GM19023 (cell line): ENCODE measurements at regions not wholly inside any gene's neighbourhood (a gene's known extent, or its start where the extent isn't known, plus 50 kb on each side); places are given as distances from the start of the nearest gene placed in this dataset.

Experiments used
- ATAC-seq: cut with Tn5 transposase; IDR thresholded peaks from one replicate; pipeline ENCODE4 v1.9.1; 2021; ENCODE audit warnings: mild to moderate bottlenecking, moderate library complexity; ENCODE audit not compliant: unreplicated experiment

GRCh38 chr10:3287572-3288445, 115.2 kb upstream of the PITRM1 start:
- no peak for ATAC-seq

- no peak for ATAC-seq
Observed at GRCh38 chr10:3282674-3283017, 110.1 kb upstream of the PITRM1 start.

GRCh38 chr10:3281941-3282673, 109.5 kb upstream of the PITRM1 start:
- no peak for ATAC-seq

- no peak for ATAC-seq
Observed at GRCh38 chr10:3278771-3279170, 106.2 kb upstream of the PITRM1 start.

GRCh38 chr10:3277566-3277965, 105.0 kb upstream of the PITRM1 start:
- no peak for ATAC-seq

- ATAC-seq, result no peak
Observed at GRCh38 chr10:3274414-3274813, 101.8 kb upstream of the PITRM1 start.

GRCh38 chr10:3273966-3274365, 101.4 kb upstream of the PITRM1 start:
- ATAC-seq, result no peak

- ATAC-seq, result no peak
Observed at GRCh38 chr10:3272300-3272699, 99.7 kb upstream of the PITRM1 start.

- no peak for ATAC-seq
Observed at GRCh38 chr10:3271354-3272115, 99.0 kb upstream of the PITRM1 start.

GRCh38 chr10:3270577-3271316, 98.2 kb upstream of the PITRM1 start:
- ATAC-seq, result no peak

- no peak for ATAC-seq
Observed at GRCh38 chr10:3268025-3268424, 95.4 kb upstream of the PITRM1 start.

- ATAC-seq, result no peak
Observed at GRCh38 chr10:3265088-3265487, 92.5 kb upstream of the PITRM1 start.

- no peak for ATAC-seq
Observed at GRCh38 chr10:3264161-3264761, 91.7 kb upstream of the PITRM1 start.

- no peak for ATAC-seq
Observed at GRCh38 chr10:3263747-3264146, 91.2 kb upstream of the PITRM1 start.

GRCh38 chr10:3263082-3263481, 90.5 kb upstream of the PITRM1 start:
- no peak for ATAC-seq

GRCh38 chr10:3261921-3262320, 89.3 kb upstream of the PITRM1 start:
- no peak for ATAC-seq

GRCh38 chr10:3260066-3260834, 87.7 kb upstream of the PITRM1 start:
- no peak for ATAC-seq

GRCh38 chr10:3259499-3259898, 86.9 kb upstream of the PITRM1 start:
- ATAC-seq, result no peak

- ATAC-seq, result no peak
Observed at GRCh38 chr10:3258394-3258793, 85.8 kb upstream of the PITRM1 start.

GRCh38 chr10:3255616-3256015, 83.0 kb upstream of the PITRM1 start:
- no peak for ATAC-seq
